ENCODE measurements at regions not wholly inside any gene's neighbourhood (a gene's known extent, or its start where the extent isn't known, plus 50 kb on each side); places are given as distances from the start of the nearest gene placed in this dataset.
"Not testable (repeated sequence)": the region's sequence is repeated elsewhere in the genome, so short reads cannot be mapped to it uniquely, and the experiment has no call there.

DNA sequence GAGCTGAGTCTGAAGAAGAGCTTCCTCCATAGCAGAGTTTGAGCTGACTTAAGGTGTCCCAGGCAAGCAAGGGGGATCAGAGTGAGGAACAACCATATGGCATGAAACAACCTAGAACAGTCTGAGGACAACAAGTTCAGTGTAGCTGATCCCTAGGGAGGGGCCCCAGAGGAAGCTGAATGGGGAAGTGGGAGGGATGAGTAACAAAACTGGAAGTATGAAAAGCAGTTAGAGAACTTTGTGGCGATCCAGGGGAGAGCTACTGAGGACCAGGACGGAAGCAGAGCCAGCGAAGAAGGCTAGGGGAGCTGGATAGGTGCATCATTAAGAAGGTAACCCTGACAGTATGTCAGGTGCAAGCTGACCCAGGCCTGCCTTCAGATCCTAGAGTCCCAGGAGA lies 580.8 kb downstream of the BNC2 start:
- TF ChIP-seq, protein P1, sequence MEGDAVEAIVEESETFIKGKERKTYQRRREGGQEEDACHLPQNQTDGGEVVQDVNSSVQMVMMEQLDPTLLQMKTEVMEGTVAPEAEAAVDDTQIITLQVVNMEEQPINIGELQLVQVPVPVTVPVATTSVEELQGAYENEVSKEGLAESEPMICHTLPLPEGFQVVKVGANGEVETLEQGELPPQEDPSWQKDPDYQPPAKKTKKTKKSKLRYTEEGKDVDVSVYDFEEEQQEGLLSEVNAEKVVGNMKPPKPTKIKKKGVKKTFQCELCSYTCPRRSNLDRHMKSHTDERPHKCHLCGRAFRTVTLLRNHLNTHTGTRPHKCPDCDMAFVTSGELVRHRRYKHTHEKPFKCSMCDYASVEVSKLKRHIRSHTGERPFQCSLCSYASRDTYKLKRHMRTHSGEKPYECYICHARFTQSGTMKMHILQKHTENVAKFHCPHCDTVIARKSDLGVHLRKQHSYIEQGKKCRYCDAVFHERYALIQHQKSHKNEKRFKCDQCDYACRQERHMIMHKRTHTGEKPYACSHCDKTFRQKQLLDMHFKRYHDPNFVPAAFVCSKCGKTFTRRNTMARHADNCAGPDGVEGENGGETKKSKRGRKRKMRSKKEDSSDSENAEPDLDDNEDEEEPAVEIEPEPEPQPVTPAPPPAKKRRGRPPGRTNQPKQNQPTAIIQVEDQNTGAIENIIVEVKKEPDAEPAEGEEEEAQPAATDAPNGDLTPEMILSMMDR (conservative IDR thresholded peaks at IDR 0.05; ENCODE audit: low read length), result no peak
- DNase-seq (ENCODE audit: low read depth), result no peak
- H3K4me3 ChIP-seq (ENCODE audit: low read length), result no peak overlapping the region

DNA sequence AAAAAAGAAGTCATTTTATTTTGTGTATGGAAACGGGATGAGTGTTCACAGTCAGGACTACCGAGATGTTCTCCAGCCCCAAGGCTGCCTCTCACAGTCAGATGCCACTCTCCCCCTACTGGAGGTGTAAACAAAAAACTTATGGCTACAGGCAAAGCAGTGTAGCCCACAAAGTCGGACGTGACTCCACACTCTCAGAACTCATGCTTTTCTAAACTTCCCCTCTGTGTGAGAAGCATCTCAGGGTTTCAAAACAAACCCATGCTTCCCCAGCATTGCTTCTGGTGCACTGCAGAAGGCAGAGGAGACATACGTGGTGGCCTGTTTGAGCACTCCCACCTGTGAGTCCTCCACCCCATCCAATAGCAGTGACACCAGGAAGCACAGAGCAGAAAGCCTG lies 580.3 kb downstream of the BNC2 start:
- DNase-seq (ENCODE audit: low read depth), result no peak
- no peak overlapping the region for H3K4me3 ChIP-seq (ENCODE audit: low read length)
- TF ChIP-seq, protein P1 (conservative IDR thresholded peaks at IDR 0.05; ENCODE audit: low read length), result no peak

DNA sequence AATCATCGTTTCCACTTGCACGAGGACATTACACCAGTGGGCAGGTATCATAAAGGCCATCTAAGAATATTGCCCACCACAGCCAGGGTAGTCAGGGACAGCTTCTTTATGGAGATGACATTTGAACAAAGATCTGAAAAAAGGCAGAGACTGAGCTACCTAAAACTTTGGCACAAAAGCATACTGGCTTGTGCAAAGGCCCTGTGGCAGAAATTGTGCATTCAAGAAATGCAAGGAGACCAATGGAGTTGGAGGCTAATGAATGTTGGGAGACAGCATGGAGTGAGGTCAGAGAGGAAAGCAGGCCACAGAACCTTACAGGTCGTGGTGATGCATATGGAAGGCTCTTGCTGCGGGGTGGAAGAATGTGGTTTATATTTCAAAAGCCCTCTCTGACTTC lies 578.5 kb downstream of the BNC2 start:
- H3K4me3 ChIP-seq (ENCODE audit: low read length), result no peak overlapping the region
- DNase-seq (ENCODE audit: low read depth), result no peak
- TF ChIP-seq, protein P1 (conservative IDR thresholded peaks at IDR 0.05; ENCODE audit: low read length), result no peak

DNA sequence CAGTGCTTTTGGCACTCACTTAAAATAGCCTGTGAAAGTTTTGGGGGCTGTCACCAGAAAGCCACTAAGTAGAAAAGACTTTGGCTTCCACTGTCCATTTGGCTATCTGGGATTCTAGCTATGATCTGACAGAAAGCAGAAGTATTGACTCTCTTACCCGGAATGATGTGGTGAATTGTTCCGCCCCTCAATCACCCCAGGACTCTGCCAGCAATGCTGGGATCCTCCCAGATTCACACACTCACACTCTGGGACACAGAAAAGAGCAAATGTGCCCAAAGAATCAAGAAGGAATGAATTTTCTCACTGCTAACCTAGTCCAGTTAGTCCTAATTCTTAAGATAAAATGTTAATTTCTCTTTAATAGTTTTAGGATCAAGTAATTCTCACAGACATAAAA lies 576.9 kb downstream of the BNC2 start:
- peak; percentile 55 for DNase-seq (ENCODE audit: low read depth)
- TF ChIP-seq, protein P1 (conservative IDR thresholded peaks at IDR 0.05; ENCODE audit: low read length), result no peak
- no peak overlapping the region for H3K4me3 ChIP-seq (ENCODE audit: low read length)

DNA sequence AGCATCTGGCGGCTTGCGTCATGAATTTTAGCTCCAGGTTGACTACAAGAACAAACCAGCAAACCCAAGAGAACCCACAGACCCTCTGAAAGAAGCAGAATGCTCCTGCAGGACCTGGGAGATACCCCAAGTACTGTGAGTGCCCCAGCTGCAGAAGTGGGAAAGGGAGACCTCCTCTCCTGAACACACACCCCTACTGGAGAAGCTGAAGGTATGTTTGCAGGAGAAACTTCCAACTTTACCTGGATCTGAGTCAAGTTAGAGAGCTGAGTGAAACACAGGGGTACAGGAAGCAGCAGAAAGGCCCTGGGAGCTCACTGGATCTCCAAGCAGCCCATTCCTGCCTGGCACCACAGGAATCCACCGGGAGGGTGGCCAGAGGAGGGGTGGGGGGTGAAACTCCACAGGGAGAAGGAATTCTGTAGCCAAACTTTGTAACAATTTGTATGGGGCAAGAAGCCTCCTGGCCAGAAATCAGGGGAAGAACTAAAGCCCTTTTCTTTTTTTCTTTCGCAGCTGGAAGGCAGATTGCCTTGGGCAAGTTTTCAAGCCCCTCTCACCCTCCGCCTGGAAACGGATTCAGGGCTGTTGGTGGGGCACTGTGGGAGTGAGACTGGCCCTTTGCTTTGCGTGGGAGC lies 576.2 kb downstream of the BNC2 start:
- TF ChIP-seq, protein P1 (conservative IDR thresholded peaks at IDR 0.05; ENCODE audit: low read length), result no peak
- DNase-seq (ENCODE audit: low read depth), result peak; percentile 89
- no peak overlapping the region for H3K4me3 ChIP-seq (ENCODE audit: low read length)

DNA sequence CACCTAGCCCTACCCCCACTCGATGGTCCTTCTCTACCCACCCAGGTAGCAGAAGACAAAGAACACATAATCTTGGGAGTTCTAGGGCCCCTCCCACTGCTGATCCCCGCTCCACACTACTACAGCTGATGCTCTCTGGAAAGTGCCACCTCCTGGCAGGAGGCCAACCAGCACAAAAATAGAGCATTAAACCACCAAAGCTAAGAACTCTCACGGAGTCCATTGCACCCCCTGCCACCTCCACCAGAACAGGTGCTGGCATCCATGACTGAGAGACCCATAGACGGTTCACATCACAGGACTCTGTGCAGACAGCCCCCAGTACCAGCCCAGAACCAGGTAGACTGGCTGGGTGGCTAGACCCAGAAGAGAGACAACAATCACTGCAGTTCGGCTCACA lies 575.5 kb downstream of the BNC2 start:
- not testable (repeated sequence) for DNase-seq (ENCODE audit: low read depth); H3K4me3 ChIP-seq (ENCODE audit: low read length)

DNA sequence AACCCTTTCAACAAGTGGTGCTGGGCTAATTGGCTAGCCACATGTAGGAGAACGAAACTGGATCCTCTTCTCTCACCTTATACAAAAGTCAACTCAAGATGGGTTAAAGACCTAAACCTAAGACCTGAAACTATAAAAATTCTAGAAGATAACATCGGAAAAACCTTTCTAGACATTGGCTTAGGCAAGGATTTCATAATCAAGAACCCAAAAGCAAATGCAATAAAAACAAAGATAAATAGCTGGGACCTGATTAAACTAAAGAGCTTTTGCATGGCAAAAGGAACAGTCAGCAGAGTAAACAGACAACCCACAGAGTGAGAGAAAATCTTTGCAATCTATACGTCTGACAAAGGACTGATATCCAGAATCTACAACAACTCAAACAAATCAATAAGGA lies 571.1 kb downstream of the BNC2 start:
- not testable (repeated sequence) for H3K4me3 ChIP-seq (ENCODE audit: low read length); DNase-seq (ENCODE audit: low read depth)

DNA sequence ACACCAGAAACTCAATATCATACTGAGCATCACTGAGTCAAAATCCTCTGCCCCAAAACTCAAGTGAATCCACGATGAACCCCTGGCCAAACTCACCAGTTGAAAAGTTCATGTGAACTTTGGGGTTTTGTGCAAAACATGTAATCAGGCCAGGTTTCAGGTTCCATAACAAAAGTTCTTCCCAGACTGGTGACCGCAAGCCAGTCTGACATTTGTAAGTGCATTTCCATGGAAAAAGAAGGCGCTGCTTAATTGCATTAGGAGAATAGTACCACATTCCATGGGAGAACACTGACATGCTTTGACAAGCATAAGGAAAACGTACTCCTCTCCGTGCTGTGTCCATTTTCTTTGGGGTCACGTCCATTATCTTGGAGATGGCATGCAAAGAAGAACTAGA lies 567.0 kb downstream of the BNC2 start:
- no peak for DNase-seq (ENCODE audit: low read depth)
- TF ChIP-seq, protein P1 (conservative IDR thresholded peaks at IDR 0.05; ENCODE audit: low read length), result no peak
- no peak overlapping the region for H3K4me3 ChIP-seq (ENCODE audit: low read length)

Measured in AG10803 (cell line).